Immature natural killer cell (primary cell): ENCODE measurements at regions not wholly inside any gene's neighbourhood (a gene's known extent, or its start where the extent isn't known, plus 50 kb on each side); places are given as distances from the start of the nearest gene placed in this dataset.
"Not testable (repeated sequence)": the region's sequence is repeated elsewhere in the genome, so short reads cannot be mapped to it uniquely, and the experiment has no call there.

Source experiments
- DNase-seq, 3 donors: peaks; one replicate each; pipeline ENCODE4 v3.0.0; 2022; ENCODE audit warnings: mixed read lengths in 1 of 3
- H3K27ac Mint-ChIP-seq, 6 donors: one replicate each; pipeline ENCODE4 v1.8.0; 2020; ENCODE audit warnings: mixed read lengths in 6 of 6, mild to moderate bottlenecking in 5 of 6, inconsistent platforms in 4 of 6, moderate library complexity in 3 of 6
- H3K27me3 Mint-ChIP-seq, 3 donors: one replicate each; pipeline ENCODE4 v1.8.0; 2020 to 2021; ENCODE audit warnings: low read depth in 3 of 3, mild to moderate bottlenecking in 3 of 3, mixed read lengths in 3 of 3, moderate library complexity in 3 of 3, inconsistent platforms in 1 of 3
- H3K36me3 Mint-ChIP-seq, 3 donors: one replicate each; pipeline ENCODE4 v1.8.0; 2020; ENCODE audit warnings: mixed read lengths in 3 of 3, inconsistent platforms in 2 of 3, mild to moderate bottlenecking in 2 of 3
- H3K4me1 Mint-ChIP-seq, 2 donors: one replicate each; pipeline ENCODE4 v1.8.0; 2020; ENCODE audit warnings: inconsistent platforms in 2 of 2, mild to moderate bottlenecking in 2 of 2, mixed read lengths in 2 of 2, moderate library complexity in 1 of 2
- H3K4me3 Mint-ChIP-seq, 5 donors: one replicate each; pipeline ENCODE4 v1.8.0; 2020; ENCODE audit warnings: mild to moderate bottlenecking in 5 of 5, mixed read lengths in 5 of 5, inconsistent platforms in 3 of 5, moderate library complexity in 3 of 5
- H3K9me3 Mint-ChIP-seq, 6 donors: one replicate each; pipeline ENCODE4 v1.8.0; 2020; ENCODE audit warnings: mild to moderate bottlenecking in 6 of 6, mixed read lengths in 6 of 6, inconsistent platforms in 4 of 6, moderate library complexity in 3 of 6

- no peak for DNase-seq
- Mint-ChIP-seq H3K27me3 (peaks cover 0 to 7% (median 5%) of the 10 kb centered on the region in 3 donors), H3K4me1 (no peaks in the 10 kb centered on the region), H3K9me3 (no peaks in the 10 kb centered on the region), H3K27ac (no peak overlapping the region), H3K4me3 (no peak overlapping the region), H3K36me3 (no peaks in the 10 kb centered on the region)
Measured at GRCh38 chr10:86579883-86580520, 58.4 kb upstream of the WAPL start.

GRCh38 chr10:86580521-86580891 is 58.9 kb upstream of the WAPL start:
- no peak overlapping the region for H3K27ac Mint-ChIP-seq
- no peak overlapping the region for H3K4me3 Mint-ChIP-seq
- H3K27me3 Mint-ChIP-seq, result peaks cover 0 to 7% (median 5%) of the 10 kb centered on the region in 3 donors
- H3K36me3 Mint-ChIP-seq, result no peaks in the 10 kb centered on the region
- no peaks in the 10 kb centered on the region for H3K9me3 Mint-ChIP-seq
- H3K4me1 Mint-ChIP-seq, result no peaks in the 10 kb centered on the region
- DNase-seq, result no peak

- H3K27me3 Mint-ChIP-seq, result peaks cover 0 to 2% (median 0%) of the 10 kb centered on the region in 3 donors
- no peaks in the 10 kb centered on the region for H3K4me1 Mint-ChIP-seq
- H3K4me3 Mint-ChIP-seq, result no peak overlapping the region
- no peaks in the 10 kb centered on the region for H3K9me3 Mint-ChIP-seq
- no peaks in the 10 kb centered on the region for H3K36me3 Mint-ChIP-seq
- DNase-seq, result no peak
- no peak overlapping the region for H3K27ac Mint-ChIP-seq
Measured at GRCh38 chr10:86583983-86584382, 62.4 kb upstream of the WAPL start.

GRCh38 chr10:86585037-86585929 is 63.7 kb upstream of the WAPL start:
- peaks cover 1 to 2% (median 2%) of the 10 kb centered on the region in 3 donors for H3K27me3 Mint-ChIP-seq
- peak overlapping the region in 1 of 6 donors; percentile 28 for H3K27ac Mint-ChIP-seq
- H3K4me1 Mint-ChIP-seq, result no peaks in the 10 kb centered on the region
- DNase-seq, result peak; percentile 53 to 58 (median 54)
- H3K4me3 Mint-ChIP-seq, result no peak overlapping the region
- H3K9me3 Mint-ChIP-seq, result no peaks in the 10 kb centered on the region
- H3K36me3 Mint-ChIP-seq, result no peaks in the 10 kb centered on the region

GRCh38 chr10:86586516-86586915 is 64.9 kb upstream of the WAPL start:
- peaks cover 1 to 2% (median 2%) of the 10 kb centered on the region in 3 donors for H3K27me3 Mint-ChIP-seq
- H3K27ac Mint-ChIP-seq, result no peak overlapping the region
- H3K36me3 Mint-ChIP-seq, result no peaks in the 10 kb centered on the region
- no peaks in the 10 kb centered on the region for H3K4me1 Mint-ChIP-seq
- DNase-seq, result no peak
- no peak overlapping the region for H3K4me3 Mint-ChIP-seq
- no peaks in the 10 kb centered on the region for H3K9me3 Mint-ChIP-seq

GRCh38 chr10:86588781-86589180 is 65.6 kb upstream of the OPN4 start:
- not testable (repeated sequence) for H3K9me3 Mint-ChIP-seq, H3K27ac Mint-ChIP-seq, H3K4me3 Mint-ChIP-seq, H3K27me3 Mint-ChIP-seq, H3K4me1 Mint-ChIP-seq, H3K36me3 Mint-ChIP-seq, DNase-seq

- Mint-ChIP-seq H3K27ac (no peak overlapping the region), H3K4me3 (no peak overlapping the region), H3K4me1 (no peaks in the 10 kb centered on the region), H3K36me3 (no peaks in the 10 kb centered on the region), H3K9me3 (no peaks in the 10 kb centered on the region), H3K27me3 (peaks cover 0 to 3% (median 2%) of the 10 kb centered on the region in 3 donors)
- DNase-seq, result no peak
Measured at GRCh38 chr10:86591436-86591835, 62.9 kb upstream of the OPN4 start.

GRCh38 chr10:86592413-86592812 is 61.9 kb upstream of the OPN4 start:
- no peak overlapping the region for H3K4me3 Mint-ChIP-seq
- no peak overlapping the region for H3K27ac Mint-ChIP-seq
- no peaks in the 10 kb centered on the region for H3K9me3 Mint-ChIP-seq
- DNase-seq, result no peak
- peaks cover 1 to 3% (median 2%) of the 10 kb centered on the region in 3 donors for H3K27me3 Mint-ChIP-seq
- H3K4me1 Mint-ChIP-seq, result no peaks in the 10 kb centered on the region
- H3K36me3 Mint-ChIP-seq, result no peaks in the 10 kb centered on the region

GRCh38 chr10:86594535-86594934 is 59.8 kb upstream of the OPN4 start:
- Mint-ChIP-seq H3K27me3 (peaks cover 2 to 4% (median 2%) of the 10 kb centered on the region in 3 donors), H3K36me3 (no peaks in the 10 kb centered on the region), H3K4me3 (no peak overlapping the region), H3K27ac (no peak overlapping the region), H3K9me3 (no peaks in the 10 kb centered on the region), H3K4me1 (no peaks in the 10 kb centered on the region)
- DNase-seq, result no peak

- Mint-ChIP-seq H3K4me3 (no peak overlapping the region), H3K4me1 (no peaks in the 10 kb centered on the region), H3K27ac (no peak overlapping the region), H3K36me3 (no peaks in the 10 kb centered on the region), H3K27me3 (peaks cover 0 to 4% (median 2%) of the 10 kb centered on the region in 3 donors), H3K9me3 (no peaks in the 10 kb centered on the region)
- no peak for DNase-seq
Measured at GRCh38 chr10:86595496-86595895, 58.9 kb upstream of the OPN4 start.

GRCh38 chr10:86596266-86596665 is 58.1 kb upstream of the OPN4 start:
- Mint-ChIP-seq H3K27ac (no peak overlapping the region), H3K36me3 (no peaks in the 10 kb centered on the region), H3K9me3 (no peaks in the 10 kb centered on the region), H3K4me3 (no peak overlapping the region), H3K27me3 (peaks cover 0 to 8% (median 2%) of the 10 kb centered on the region in 3 donors), H3K4me1 (no peaks in the 10 kb centered on the region)
- no peak for DNase-seq

- H3K9me3 Mint-ChIP-seq, result no peaks in the 10 kb centered on the region
- no peak for DNase-seq
- no peaks in the 10 kb centered on the region for H3K4me1 Mint-ChIP-seq
- no peak overlapping the region for H3K4me3 Mint-ChIP-seq
- H3K27me3 Mint-ChIP-seq, result peaks cover 0 to 8% (median 2%) of the 10 kb centered on the region in 3 donors
- no peak overlapping the region for H3K27ac Mint-ChIP-seq
- H3K36me3 Mint-ChIP-seq, result no peaks in the 10 kb centered on the region
Measured at GRCh38 chr10:86597306-86597705, 57.0 kb upstream of the OPN4 start.

- Mint-ChIP-seq H3K9me3 (no peaks in the 10 kb centered on the region), H3K4me3 (no peak overlapping the region), H3K36me3 (no peaks in the 10 kb centered on the region), H3K27me3 (peaks cover 0 to 8% (median 2%) of the 10 kb centered on the region in 3 donors), H3K4me1 (no peaks in the 10 kb centered on the region), H3K27ac (no peak overlapping the region)
- no peak for DNase-seq
Measured at GRCh38 chr10:86598151-86598550, 56.2 kb upstream of the OPN4 start.

GRCh38 chr10:86599041-86599440 is 55.3 kb upstream of the OPN4 start:
- Mint-ChIP-seq H3K27me3 (peaks cover 0 to 8% (median 2%) of the 10 kb centered on the region in 3 donors), H3K36me3 (no peaks in the 10 kb centered on the region), H3K4me1 (no peaks in the 10 kb centered on the region), H3K9me3 (no peaks in the 10 kb centered on the region), H3K4me3 (no peak overlapping the region), H3K27ac (no peak overlapping the region)
- DNase-seq, result no peak
